ENCODE measurements at regions not wholly inside any gene's neighbourhood (a gene's known extent, or its start where the extent isn't known, plus 50 kb on each side); places are given as distances from the start of the nearest gene placed in this dataset.
"Not testable (repeated sequence)": the region's sequence is repeated elsewhere in the genome, so short reads cannot be mapped to it uniquely, and the experiment has no call there.

GRCh38 chr12:38431921-38432320 is 115.3 kb downstream of the ALG10B start:
- DNase-seq (no peak), ATAC-seq (no peak)
- H3K4me1 ChIP-seq: no peaks in the 10 kb centered on the region
- WGBS (ENCODE audit: insufficient coverage, low coverage, low lambda C conversion rate, missing lambda C conversion rate): 42% methylated on average over 1 of the region's 1 CpG
- intact Hi-C loops (cut with DNase I): no loop called here
- H3K9me3 ChIP-seq: no peaks in the 10 kb centered on the region
- H3K4me3 ChIP-seq: no peak overlapping the region
- H3K27me3 ChIP-seq: no peaks in the 10 kb centered on the region
- TF ChIP-seq CTCF (IDR thresholded peaks at IDR 0.05) (no peak), POLR2A (IDR thresholded peaks at IDR 0.05) (no peak)
- no peaks in the 10 kb centered on the region for H3K36me3 ChIP-seq
- no peak overlapping the region for H3K27ac ChIP-seq

GRCh38 chr12:38441871-38442281 is 125.3 kb downstream of the ALG10B start:
- ATAC-seq (peak in 1 of 4 donors; percentile 22), DNase-seq (peak in 1 of 3 donors; percentile 31)
- H3K27ac ChIP-seq; H3K36me3 ChIP-seq; H3K27me3 ChIP-seq; H3K4me1 ChIP-seq; H3K4me3 ChIP-seq; intact Hi-C loops (cut with DNase I); H3K9me3 ChIP-seq: not testable (repeated sequence)
- WGBS (ENCODE audit: insufficient coverage, low coverage, low lambda C conversion rate, missing lambda C conversion rate): 77% methylated on average over 2 of the region's 20 CpGs

GRCh38 chr12:38445040-38445439 is 128.5 kb downstream of the ALG10B start:
- DNase-seq (no peak), ATAC-seq (no peak)
- H3K4me3 ChIP-seq: no peak overlapping the region
- no peaks in the 10 kb centered on the region for H3K4me1 ChIP-seq
- intact Hi-C loops (cut with DNase I): no loop called here
- H3K9me3 ChIP-seq: no peaks in the 10 kb centered on the region
- H3K36me3 ChIP-seq: no peaks in the 10 kb centered on the region
- H3K27ac ChIP-seq: no peak overlapping the region
- TF ChIP-seq CTCF (IDR thresholded peaks at IDR 0.05): no peak
- TF ChIP-seq POLR2A (IDR thresholded peaks at IDR 0.05): no peak
- H3K27me3 ChIP-seq: no peaks in the 10 kb centered on the region
- 47% methylated on average over 2 of the region's 2 CpGs for WGBS (ENCODE audit: insufficient coverage, low coverage, low lambda C conversion rate, missing lambda C conversion rate)

- Histone ChIP-seq H3K36me3 (no peaks in the 10 kb centered on the region), H3K27ac (no peak overlapping the region), H3K9me3 (no peaks in the 10 kb centered on the region), H3K27me3 (no peaks in the 10 kb centered on the region), H3K4me1 (no peaks in the 10 kb centered on the region), H3K4me3 (no peak overlapping the region)
- TF ChIP-seq CTCF (IDR thresholded peaks at IDR 0.05) (no peak), POLR2A (IDR thresholded peaks at IDR 0.05) (no peak)
- intact Hi-C loops (cut with DNase I): no loop called here
- DNase-seq: no peak
- WGBS (ENCODE audit: insufficient coverage, low coverage, low lambda C conversion rate, missing lambda C conversion rate): 48% methylated on average over 2 of the region's 2 CpGs
- ATAC-seq: no peak
Observed at GRCh38 chr12:38448991-38449390, 132.4 kb downstream of the ALG10B start.

- WGBS (ENCODE audit: insufficient coverage, low coverage, low lambda C conversion rate, missing lambda C conversion rate): 24% methylated on average over 2 of the region's 2 CpGs
- TF ChIP-seq POLR2A (IDR thresholded peaks at IDR 0.05) (no peak), CTCF (IDR thresholded peaks at IDR 0.05) (no peak)
- Histone ChIP-seq H3K27ac (no peak overlapping the region), H3K9me3 (no peaks in the 10 kb centered on the region), H3K27me3 (no peaks in the 10 kb centered on the region), H3K4me3 (no peak overlapping the region), H3K4me1 (no peaks in the 10 kb centered on the region), H3K36me3 (no peaks in the 10 kb centered on the region)
- DNase-seq (no peak), ATAC-seq (no peak)
- intact Hi-C loops (cut with DNase I): no loop called here
Observed at GRCh38 chr12:38456537-38457120, 140.1 kb downstream of the ALG10B start.

Data from right lobe of liver (tissue), 6 donors.